ENCODE measurements at regions not wholly inside any gene's neighbourhood (a gene's known extent, or its start where the extent isn't known, plus 50 kb on each side); places are given as distances from the start of the nearest gene placed in this dataset.

DNA sequence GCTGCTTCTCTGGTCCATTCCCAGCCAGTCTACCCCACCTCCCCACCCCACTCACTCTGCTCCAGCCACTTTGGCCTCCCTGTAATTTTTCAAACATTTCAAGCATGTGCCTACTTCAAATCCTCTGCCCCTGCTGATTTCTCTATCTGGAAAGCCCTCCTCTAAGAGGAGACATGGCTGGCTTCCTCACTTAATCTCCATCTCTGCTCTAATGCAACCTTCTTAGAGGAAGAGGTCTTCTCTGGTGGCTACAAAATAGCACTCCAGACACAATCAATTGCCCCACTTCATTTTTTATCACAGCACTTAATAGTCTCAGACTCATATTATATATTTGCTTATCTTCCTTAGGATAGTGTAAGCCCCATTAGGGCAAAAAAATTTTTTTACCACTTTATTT lies 161.1 kb upstream of the SLC39A10 start:
- H2AFZ ChIP-seq (ENCODE audit: low read length), result no peak overlapping the region
- no peaks in the 10 kb centered on the region for H3K36me3 ChIP-seq (ENCODE audit: low read depth, low read length)
- BruUV-seq (replicated peaks), result no TSS peak
- no peaks in the 10 kb centered on the region for H3K9me3 ChIP-seq (ENCODE audit: low read length)
- TF ChIP-seq EZH2phosphoT487 (IDR thresholded peaks at IDR 0.05; ENCODE audit: borderline replicate concordance, low read length) (no peak), EZH2 (IDR thresholded peaks at IDR 0.05; ENCODE audit: low read length, unreplicated experiment) (no peak)
- TF ChIP-seq, protein P1, sequence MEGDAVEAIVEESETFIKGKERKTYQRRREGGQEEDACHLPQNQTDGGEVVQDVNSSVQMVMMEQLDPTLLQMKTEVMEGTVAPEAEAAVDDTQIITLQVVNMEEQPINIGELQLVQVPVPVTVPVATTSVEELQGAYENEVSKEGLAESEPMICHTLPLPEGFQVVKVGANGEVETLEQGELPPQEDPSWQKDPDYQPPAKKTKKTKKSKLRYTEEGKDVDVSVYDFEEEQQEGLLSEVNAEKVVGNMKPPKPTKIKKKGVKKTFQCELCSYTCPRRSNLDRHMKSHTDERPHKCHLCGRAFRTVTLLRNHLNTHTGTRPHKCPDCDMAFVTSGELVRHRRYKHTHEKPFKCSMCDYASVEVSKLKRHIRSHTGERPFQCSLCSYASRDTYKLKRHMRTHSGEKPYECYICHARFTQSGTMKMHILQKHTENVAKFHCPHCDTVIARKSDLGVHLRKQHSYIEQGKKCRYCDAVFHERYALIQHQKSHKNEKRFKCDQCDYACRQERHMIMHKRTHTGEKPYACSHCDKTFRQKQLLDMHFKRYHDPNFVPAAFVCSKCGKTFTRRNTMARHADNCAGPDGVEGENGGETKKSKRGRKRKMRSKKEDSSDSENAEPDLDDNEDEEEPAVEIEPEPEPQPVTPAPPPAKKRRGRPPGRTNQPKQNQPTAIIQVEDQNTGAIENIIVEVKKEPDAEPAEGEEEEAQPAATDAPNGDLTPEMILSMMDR (conservative IDR thresholded peaks at IDR 0.05; ENCODE audit: low read depth, low read length), result no peak
- no peaks in the 10 kb centered on the region for H3K4me1 ChIP-seq (ENCODE audit: insufficient read depth, low read length)
- H3K4me3 ChIP-seq (ENCODE audit: low read length), result no peak overlapping the region
- no peak overlapping the region for H3K27ac ChIP-seq (ENCODE audit: low read length)
- no peaks in the 10 kb centered on the region for H3K9me2 ChIP-seq (replicated peaks; ENCODE audit: low read length)
- ChIA-PET POLR2A (ENCODE audit: unreplicated experiment) (no interaction called here), CTCF (no interaction called here)
- H3K4me2 ChIP-seq (ENCODE audit: low read length), result no peak overlapping the region
- no peaks in the 10 kb centered on the region for H3K79me2 ChIP-seq (ENCODE audit: low read length)
- no peaks in the 10 kb centered on the region for H3F3A ChIP-seq (ENCODE audit: low read length, unreplicated experiment)
- no peak for ATAC-seq
- no peaks in the 10 kb centered on the region for H3K27me3 ChIP-seq (ENCODE audit: low read length)
- no peaks in the 10 kb centered on the region for H4K20me1 ChIP-seq (ENCODE audit: low read length)
- no peak for DNase-seq
- H3K9ac ChIP-seq (ENCODE audit: low read length), result no peak overlapping the region
- intact Hi-C loops (cut with micrococcal nuclease), result loop anchor here (5.0 to 10.0 kb wide), 4 partner anchors 36 to 441 kb away; no protein-coding TSS in a partner anchor

DNA sequence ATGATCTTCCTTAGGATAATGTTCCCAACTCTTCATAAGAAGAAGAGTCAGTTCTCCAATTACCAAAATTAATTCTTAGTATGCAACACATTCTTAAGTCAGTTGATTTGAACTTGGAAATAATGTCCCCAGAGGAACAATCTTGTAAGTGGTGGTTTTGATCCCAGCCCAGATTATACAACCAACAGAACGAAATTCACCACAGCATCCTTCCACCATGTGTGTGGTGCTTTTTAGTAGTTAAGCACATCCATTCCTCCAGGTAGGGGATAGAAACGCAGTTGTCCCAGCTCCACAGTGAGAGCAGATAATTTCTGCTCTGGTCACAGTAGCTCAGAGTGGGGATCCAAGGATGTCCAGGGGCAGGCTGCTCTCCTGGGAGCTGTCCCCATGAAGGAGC lies 161.7 kb upstream of the SLC39A10 start:
- Histone ChIP-seq H4K20me1 (ENCODE audit: low read length) (no peaks in the 10 kb centered on the region), H3K27ac (ENCODE audit: low read length) (no peak overlapping the region), H3K36me3 (ENCODE audit: low read depth, low read length) (no peaks in the 10 kb centered on the region), H3K9ac (ENCODE audit: low read length) (no peak overlapping the region), H3K4me3 (ENCODE audit: low read length) (no peak overlapping the region), H2AFZ (ENCODE audit: low read length) (no peak overlapping the region), H3K27me3 (ENCODE audit: low read length) (no peaks in the 10 kb centered on the region), H3K79me2 (ENCODE audit: low read length) (no peaks in the 10 kb centered on the region), H3K9me3 (ENCODE audit: low read length) (no peaks in the 10 kb centered on the region), H3K9me2 (replicated peaks; ENCODE audit: low read length) (no peaks in the 10 kb centered on the region), H3F3A (ENCODE audit: low read length, unreplicated experiment) (no peaks in the 10 kb centered on the region), H3K4me1 (ENCODE audit: insufficient read depth, low read length) (no peaks in the 10 kb centered on the region), H3K4me2 (ENCODE audit: low read length) (no peak overlapping the region)
- no peak for TF ChIP-seq EZH2phosphoT487 (IDR thresholded peaks at IDR 0.05; ENCODE audit: borderline replicate concordance, low read length)
- TF ChIP-seq EZH2 (IDR thresholded peaks at IDR 0.05; ENCODE audit: low read length, unreplicated experiment), result no peak
- TF ChIP-seq, protein P1 (conservative IDR thresholded peaks at IDR 0.05; ENCODE audit: low read depth, low read length), result no peak
- POLR2A ChIA-PET (ENCODE audit: unreplicated experiment), result no interaction called here
- BruUV-seq (replicated peaks), result no TSS peak
- ATAC-seq (no peak), DNase-seq (no peak)
- CTCF ChIA-PET, result no interaction called here
- intact Hi-C loops (cut with micrococcal nuclease), result loop anchor here (5.0 to 10.0 kb wide), 4 partner anchors 37 to 442 kb away; no protein-coding TSS in a partner anchor

DNA sequence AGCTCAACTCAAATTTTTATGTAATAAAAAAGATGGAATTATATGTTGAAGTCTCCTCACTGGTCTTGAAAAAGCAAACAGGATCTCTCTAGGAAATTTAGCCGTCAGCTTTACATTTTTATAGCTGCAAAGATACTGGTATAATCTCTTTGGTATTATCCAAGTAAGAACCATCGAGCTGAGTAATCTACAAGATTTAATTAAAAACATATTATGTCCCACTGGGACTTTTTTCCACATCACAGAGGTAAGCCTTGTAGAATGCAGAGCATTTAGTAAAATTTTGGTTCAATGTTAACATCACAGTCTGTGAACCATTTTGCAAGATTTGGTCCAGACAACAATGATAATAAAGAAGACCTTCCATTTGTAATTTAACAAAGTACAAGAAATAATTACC lies 162.6 kb upstream of the SLC39A10 start:
- POLR2A ChIA-PET (ENCODE audit: unreplicated experiment), result no interaction called here

More for the DNA sequence above, 162.6 kb upstream of the SLC39A10 start:
- Histone ChIP-seq H3K36me3 (ENCODE audit: low read depth, low read length) (no peaks in the 10 kb centered on the region), H4K20me1 (ENCODE audit: low read length) (no peaks in the 10 kb centered on the region), H3K4me1 (ENCODE audit: insufficient read depth, low read length) (no peaks in the 10 kb centered on the region), H2AFZ (ENCODE audit: low read length) (no peak overlapping the region), H3K27me3 (ENCODE audit: low read length) (no peaks in the 10 kb centered on the region), H3K9me2 (replicated peaks; ENCODE audit: low read length) (no peaks in the 10 kb centered on the region), H3K79me2 (ENCODE audit: low read length) (no peaks in the 10 kb centered on the region), H3K27ac (ENCODE audit: low read length) (no peak overlapping the region), H3F3A (ENCODE audit: low read length, unreplicated experiment) (no peaks in the 10 kb centered on the region), H3K4me2 (ENCODE audit: low read length) (no peak overlapping the region), H3K9ac (ENCODE audit: low read length) (no peak overlapping the region), H3K9me3 (ENCODE audit: low read length) (no peaks in the 10 kb centered on the region), H3K4me3 (ENCODE audit: low read length) (no peak overlapping the region)
- no peak for TF ChIP-seq EZH2 (IDR thresholded peaks at IDR 0.05; ENCODE audit: low read length, unreplicated experiment)
- TF ChIP-seq EZH2phosphoT487 (IDR thresholded peaks at IDR 0.05; ENCODE audit: borderline replicate concordance, low read length), result no peak
- TF ChIP-seq, protein P1 (conservative IDR thresholded peaks at IDR 0.05; ENCODE audit: low read depth, low read length), result no peak
- CTCF ChIA-PET, result no interaction called here
- intact Hi-C loops (cut with micrococcal nuclease), result loop anchor here (10.0 kb wide), 2 partner anchors 70 to 170 kb away; no protein-coding TSS in a partner anchor
- no TSS peak for BruUV-seq (replicated peaks)
- no peak for ATAC-seq
- no peak for DNase-seq
